MM.1S (cell line): ENCODE measurements at regions not wholly inside any gene's neighbourhood (a gene's known extent, or its start where the extent isn't known, plus 50 kb on each side); places are given as distances from the start of the nearest gene placed in this dataset.

ENCODE experiments used
- CTCF ChIP-seq: fragments of 300-600 bp; sonication (generic); IDR thresholded peaks from 2 replicates; pipeline ENCODE4 v1.5.1; 2016; ENCODE audit warnings: antibody characterized with exemption, low read length, mixed read lengths
- EZH2 ChIP-seq: fragments of 300-600 bp; sonication (generic); optimal IDR thresholded peaks from 2 replicates; pipeline ENCODE3; 2017; ENCODE audit warnings: low read depth, mild to moderate bottlenecking, antibody characterized with exemption, low read length, mixed read lengths

DNA sequence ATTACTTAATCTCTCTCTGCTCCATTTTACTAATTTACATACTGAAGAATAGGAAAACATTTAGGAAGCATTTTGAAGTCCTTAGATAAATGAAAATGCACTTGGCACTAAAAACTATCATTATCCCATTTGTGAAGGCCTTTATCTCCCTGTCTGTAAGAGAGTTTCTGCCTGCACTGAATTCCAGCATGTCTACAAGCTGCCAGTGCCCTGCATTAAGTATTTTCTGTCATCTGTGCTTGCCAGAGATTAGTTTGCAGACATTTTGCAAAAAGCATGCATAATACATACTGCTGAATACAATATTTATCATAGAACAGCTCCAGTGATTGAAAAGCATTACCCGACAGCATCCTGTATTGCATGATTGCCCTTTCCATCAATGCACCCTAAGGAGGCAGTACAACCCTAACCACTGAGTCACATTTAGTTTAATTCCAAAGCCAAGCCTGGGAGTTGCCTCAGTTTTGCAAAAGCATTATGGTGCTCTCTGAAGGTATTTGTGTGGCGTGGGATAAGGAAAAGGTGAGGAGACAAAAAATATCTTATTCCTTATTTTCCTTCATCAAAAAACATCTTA is 280.2 kb upstream of the TOM1L1 start:
- TF ChIP-seq CTCF (no peak), EZH2 (no peak)
